NCI-H146 treated with DMSO at 0.1 percent for 48 hours (cell line): ENCODE measurements at regions not wholly inside any gene's neighbourhood (a gene's known extent, or its start where the extent isn't known, plus 50 kb on each side); places are given as distances from the start of the nearest gene placed in this dataset.
"Not testable (repeated sequence)": the region's sequence is repeated elsewhere in the genome, so short reads cannot be mapped to it uniquely, and the experiment has no call there.

Experiments
- DNase-seq: peaks from one replicate; lab custom pipeline; 2025; ENCODE audit not compliant: unreplicated experiment; lab: John Stamatoyannopoulos, UW

GRCh38 chr16:5302372-5303114, 204.9 kb upstream of the EEF2KMT start:
- DNase-seq, result no peak

DNA sequence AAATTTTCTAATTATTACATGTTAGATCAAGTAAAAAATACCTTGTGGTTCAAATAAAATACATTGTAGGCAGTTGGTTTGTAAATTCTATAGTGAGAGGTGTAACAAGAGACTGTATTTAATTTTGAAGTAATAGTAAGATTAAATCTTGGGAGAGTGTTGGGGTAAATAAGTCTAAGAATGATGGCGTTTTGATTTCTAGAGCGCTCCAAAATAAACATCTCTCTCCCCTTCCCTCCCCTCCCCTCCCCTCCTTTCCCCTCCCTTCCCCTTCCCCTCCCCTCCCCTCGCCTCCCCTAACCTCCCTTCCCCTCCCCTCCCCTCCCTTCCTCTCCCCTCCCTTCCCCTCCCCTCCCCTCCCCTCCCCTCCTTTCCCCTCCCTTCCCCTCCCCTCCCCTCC, 200.6 kb upstream of the EEF2KMT start:
- no peak for DNase-seq

GRCh38 chr16:5296176-5296575, 198.6 kb upstream of the EEF2KMT start:
- no peak for DNase-seq

DNA sequence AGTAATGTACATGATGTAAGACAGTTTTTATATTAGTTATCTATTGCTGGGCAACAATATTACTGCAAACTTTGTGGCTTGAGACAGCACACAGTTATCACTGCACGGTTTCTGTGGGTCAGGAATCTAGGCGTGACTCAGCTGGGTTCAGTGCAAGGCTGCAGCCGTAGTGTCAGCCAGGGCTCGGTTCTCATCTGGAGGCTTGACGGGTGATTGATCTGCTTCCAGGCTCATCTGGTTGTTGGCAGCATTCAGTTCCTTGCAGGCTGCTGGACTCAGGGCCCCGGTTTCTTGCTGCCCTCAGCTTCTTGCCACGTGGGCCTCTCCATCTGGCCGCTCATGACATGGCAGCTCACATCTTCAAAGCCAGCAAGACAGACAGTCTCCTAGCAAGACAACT, 197.7 kb upstream of the EEF2KMT start:
- not testable (repeated sequence) for DNase-seq

DNA sequence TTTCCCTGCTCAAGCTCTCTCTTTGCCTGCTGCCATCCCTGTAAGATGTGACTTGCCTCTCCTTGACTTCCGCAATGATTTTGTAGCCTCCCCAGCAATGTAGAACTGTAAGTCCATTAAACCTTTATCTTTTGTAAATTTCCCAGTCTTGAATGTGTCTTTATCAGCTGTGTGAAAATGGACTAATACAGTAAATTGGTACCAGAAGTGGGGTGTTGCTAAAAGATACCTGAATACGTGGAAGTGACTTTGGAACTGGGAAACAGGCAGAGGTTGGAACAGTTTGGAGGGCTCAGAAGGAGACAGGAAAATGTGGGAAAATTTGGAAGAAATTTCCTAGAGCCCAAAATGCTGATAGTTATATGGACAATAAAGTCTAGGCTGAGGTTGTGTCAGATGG, 184.6 kb upstream of the EEF2KMT start:
- DNase-seq, result not testable (repeated sequence)

- no peak for DNase-seq
Observed at GRCh38 chr16:5257462-5257861, 159.9 kb upstream of the EEF2KMT start.

GRCh38 chr16:5252791-5253190, 155.2 kb upstream of the EEF2KMT start:
- DNase-seq, result no peak

- DNase-seq, result not testable (repeated sequence)
Observed at GRCh38 chr16:5247403-5247802, 149.8 kb upstream of the EEF2KMT start.

DNA sequence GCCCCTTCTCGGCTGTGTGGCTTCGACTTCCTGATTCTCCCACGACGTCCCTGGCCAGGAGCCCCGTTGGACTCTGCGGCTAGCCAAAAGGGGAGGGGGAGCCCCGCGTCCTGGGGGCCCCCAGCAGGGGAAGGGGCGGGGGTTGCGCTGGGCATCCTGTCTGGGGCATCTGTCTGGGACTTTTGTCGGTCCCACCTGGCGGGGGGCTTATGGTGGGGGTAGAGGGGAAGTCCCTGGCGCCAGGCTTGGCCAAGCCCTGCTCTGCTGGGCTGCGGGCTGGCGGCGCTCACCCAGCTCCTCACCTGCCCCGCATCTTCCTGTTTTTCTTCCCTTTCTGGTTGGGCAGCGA, 142.7 kb upstream of the EEF2KMT start:
- DNase-seq, result not testable (repeated sequence)

DNA sequence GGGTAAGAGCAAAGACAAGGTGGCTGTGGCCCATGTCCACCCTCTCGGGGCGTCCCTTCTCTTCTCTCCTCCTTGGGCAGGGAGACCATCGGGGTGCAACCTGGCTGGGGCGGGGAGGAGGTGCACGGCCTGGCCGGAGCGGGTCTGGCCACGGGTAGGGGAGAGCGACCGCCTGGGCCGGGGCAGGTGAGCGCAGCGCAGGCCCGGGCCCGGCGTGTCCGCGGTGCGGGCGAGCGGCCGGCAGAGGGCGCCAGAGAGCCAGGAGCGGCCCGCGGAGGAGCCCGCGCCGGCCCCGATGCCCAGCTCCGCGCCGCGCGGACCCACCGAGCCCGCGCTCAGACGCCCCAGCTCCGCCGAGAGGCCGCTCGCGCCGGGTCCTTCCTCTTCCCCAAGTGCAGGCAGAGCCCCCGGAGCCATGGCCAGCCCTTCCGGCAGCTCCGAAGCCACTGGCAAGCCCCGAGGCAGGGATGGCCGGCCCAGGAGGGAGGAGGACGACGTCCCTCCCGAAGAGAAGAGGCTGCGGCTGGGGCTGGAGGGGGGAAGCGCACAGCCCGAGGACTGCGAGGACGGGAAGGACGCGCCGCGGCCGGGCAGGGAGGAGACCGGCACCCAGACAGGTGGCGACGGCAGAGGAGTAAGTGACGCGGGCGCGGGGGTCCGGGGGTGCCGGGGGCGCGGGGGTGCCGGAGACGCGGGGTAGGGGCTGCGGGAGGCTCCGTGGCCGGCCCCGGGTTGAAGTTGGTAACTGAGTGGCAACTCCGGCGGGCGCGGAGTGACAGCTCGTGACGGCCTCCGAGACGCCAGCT, 142.1 kb upstream of the EEF2KMT start:
- not testable (repeated sequence) for DNase-seq

DNA sequence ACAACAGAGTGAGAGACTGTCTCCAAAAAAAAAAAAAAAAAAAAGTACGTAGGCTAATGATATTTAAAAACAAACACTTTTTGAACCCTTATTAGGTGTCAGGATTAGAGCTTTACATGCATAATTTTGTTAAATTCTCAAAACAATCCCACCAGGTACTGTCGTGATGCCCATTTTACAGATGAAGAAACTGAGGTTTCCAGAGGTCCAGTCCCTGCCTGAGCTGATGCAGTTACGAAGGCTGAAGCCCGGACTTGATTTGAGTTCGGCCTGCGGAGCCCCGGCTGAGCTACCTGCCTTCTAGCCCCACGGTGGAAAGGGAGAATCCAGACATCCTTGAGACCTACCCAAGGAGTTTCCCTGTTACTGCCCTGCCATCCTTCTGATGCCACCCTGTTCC, 137.5 kb upstream of the EEF2KMT start:
- DNase-seq, result no peak

GRCh38 chr16:5234295-5235050, 136.9 kb upstream of the EEF2KMT start:
- no peak for DNase-seq

DNA sequence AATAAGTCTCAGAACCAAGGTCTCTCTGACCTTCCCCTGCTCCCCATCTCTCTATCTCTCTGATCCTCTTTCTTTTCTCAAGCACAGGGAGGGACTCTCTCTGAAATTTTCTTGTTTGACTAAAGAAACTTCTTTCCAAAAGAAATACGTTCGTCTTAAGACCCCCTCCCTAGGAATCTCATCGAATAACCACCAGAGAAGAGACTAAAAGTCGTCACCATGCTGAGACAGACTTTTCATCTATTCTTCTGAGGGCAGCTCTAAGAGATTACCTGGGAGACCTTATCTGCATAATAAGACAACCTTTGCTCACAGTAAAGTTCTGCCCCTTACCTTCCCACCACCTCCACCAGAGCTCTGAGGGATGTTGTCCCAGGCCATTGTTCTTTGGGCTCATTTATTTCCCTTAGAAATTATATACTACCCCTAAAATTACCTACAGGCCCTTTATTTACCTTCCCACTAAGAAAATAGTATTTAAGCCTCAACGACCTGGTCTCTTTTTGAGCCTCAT, 133.7 kb upstream of the EEF2KMT start:
- DNase-seq, result no peak

DNA sequence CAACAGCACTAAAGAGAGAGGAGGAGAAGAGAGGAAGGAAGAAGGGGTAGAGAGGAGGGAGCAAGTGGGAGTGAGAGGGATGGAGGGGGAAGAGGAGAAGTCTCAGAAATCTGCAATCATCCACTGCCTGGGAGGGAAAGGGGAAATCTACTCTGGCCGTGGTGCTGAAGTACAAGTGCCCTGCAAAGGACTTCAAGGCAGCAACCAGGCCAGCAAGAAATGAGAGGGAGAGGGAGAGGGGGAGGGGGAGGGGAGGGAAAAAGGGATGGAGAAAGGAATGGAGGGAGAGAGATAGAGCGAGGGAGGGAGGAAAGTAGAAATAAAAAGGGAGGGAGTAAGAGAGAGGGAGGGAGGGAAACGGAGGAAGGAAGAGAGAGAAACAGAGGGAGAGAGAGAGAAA, 130.8 kb upstream of the EEF2KMT start:
- DNase-seq, result no peak

DNA sequence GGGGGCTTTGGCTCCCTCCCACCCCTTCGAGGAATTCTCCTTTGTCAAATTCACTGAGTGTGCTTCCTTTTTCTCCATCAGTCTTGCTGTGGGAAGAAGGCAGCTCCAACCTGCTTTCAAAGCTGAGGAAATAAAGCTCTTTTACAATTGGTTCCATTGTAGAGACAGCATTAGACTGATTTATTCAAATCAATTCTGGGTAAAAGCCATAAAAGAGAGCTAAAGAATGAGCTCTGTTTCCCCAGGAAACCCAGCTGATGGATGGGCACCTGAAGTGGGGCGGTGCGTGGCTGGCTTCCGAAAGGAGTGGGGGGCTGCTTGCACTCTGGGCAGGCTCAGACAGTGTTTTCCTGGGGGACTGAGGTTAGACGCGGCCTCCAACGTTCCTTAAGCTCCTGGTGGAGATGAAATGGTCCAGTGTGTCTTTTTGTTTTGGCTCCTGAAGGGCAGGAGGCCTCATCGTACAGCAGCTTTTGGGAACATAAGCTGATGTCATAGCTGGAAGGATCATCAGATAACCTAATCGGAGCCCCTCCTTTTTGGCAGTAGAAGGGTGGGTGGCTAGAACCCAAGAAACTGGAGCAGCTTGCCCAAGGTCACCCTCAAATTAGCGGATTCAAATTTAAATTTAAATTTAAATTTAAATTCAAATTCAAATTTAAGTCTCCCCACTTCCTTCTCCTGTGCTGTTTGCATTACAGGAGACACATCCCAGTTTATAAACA, 128.5 kb upstream of the EEF2KMT start:
- no peak for DNase-seq

DNA sequence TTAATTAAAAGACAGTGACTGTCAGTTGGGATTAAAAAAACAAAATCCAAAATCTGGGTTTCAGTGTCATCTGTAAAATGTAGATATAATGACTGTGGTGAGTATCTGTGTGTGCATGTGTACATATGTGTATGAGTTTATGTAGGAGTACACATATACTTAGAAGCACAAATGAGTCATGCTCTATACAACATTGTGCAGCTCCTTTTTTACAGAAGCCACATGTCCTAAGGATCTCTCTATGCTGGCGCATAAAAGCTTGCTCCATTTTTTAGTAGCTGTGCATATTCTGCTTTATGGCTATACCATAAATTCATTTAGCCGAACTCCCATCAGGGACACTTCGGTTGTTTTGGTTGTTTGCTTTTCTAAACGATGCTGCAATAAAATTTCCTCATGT, 125.2 kb upstream of the EEF2KMT start:
- no peak for DNase-seq

DNA sequence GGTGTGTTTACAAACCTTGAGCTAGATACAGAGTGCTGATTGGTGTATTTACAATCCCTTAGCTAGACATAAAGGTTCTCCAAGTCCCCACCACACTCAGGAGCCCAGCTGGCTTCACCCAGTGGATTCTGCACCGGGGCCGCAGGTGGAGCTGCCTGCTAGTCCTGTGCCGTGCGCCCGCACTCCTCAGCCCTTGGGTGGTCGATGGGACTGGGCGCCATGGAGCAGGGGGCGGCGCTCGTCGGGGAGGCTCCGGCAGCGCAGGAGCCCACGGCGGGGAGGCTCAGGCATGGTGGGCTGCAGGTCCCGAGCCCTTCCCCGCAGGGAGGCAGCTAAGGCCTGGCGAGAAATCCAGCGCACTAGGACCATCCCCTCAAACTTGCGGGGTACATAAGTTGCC, 124.2 kb upstream of the EEF2KMT start:
- not testable (repeated sequence) for DNase-seq

DNA sequence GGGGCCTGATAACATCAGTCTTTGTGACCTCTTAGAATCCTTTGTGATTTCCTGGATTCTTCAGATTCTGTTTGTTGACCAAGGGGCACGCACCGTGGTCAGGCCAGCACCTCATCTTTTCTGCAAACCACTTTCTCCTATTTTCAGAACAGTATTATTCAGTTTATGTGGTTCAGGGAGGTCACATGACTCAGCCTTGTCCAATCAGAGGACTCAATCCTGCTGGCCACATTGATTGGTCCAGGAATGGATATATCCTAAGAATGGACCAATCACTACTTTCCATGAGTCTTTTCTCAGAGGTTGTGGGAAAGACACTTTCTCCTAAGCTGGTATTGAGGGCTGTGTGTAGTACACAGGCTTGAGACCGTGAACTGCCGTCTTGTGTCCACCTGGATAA, 123.1 kb upstream of the EEF2KMT start:
- DNase-seq, result no peak

DNA sequence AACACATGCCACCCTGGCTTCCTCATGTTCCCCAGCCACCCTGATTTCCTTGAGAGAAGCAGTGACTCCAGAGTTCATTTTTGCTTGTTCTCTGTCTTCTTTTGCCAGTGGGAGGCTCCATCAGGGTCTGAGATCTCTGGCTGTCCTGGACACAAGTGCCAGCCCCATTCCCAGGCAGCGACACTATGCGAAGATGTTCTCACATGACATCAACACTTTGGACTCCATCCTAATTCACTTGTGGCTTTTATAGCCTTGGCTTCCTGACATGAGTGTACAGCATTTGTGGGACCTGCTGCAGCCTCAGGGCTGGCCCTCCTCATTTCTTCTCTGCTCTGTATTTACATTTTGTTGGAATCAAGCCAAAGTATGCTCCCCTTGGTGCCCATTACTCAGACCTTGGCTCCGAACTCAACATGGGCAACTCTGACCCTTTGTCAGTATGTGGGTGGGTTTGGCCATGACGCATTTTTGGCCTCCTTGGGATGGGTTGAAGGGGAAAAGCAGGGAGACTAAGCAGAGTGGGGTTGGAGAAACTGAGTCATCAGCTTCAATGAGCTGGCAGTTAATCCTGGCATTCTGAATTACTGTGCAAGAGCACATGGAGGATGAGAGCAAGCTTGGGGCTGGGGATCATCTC, 119.0 kb upstream of the EEF2KMT start:
- DNase-seq, result no peak

DNA sequence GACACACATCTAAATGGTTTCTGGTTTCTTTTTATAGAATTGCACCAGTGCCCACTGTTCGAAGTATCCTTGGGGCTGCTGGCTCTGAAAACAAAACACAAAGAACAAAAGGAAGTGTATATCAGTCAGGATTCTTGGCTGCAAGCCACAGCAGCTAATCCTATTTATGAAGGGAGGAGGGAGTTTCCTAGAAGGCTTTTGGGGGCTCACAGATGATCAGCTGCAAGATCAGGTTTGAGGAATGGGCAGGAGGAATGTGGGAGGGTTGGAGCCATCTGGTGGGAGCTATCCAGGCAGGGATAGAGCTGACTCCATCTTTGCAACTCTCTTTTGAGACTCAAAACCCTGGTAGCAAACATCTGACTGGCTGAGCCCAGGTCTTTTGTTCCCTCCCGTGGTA, 118.3 kb upstream of the EEF2KMT start:
- no peak for DNase-seq
